ENCODE measurements at regions not wholly inside any gene's neighbourhood (a gene's known extent, or its start where the extent isn't known, plus 50 kb on each side); places are given as distances from the start of the nearest gene placed in this dataset.

- no peak for TF ChIP-seq CTCF (IDR thresholded peaks at IDR 0.05)
- TF ChIP-seq POLR2A (IDR thresholded peaks at IDR 0.05): no peak
These were observed 171.5 kb upstream of the SFSWAP start for GRCh38 chr12:131539381-131539780.
